Dermis blood vessel endothelial cell (primary cell): ENCODE measurements at regions not wholly inside any gene's neighbourhood (a gene's known extent, or its start where the extent isn't known, plus 50 kb on each side); places are given as distances from the start of the nearest gene placed in this dataset.
"Not testable (repeated sequence)": the region's sequence is repeated elsewhere in the genome, so short reads cannot be mapped to it uniquely, and the experiment has no call there.

Experiments used
- DNase-seq: peaks from one replicate; pipeline ENCODE4 v3.0.0; 2010

DNA sequence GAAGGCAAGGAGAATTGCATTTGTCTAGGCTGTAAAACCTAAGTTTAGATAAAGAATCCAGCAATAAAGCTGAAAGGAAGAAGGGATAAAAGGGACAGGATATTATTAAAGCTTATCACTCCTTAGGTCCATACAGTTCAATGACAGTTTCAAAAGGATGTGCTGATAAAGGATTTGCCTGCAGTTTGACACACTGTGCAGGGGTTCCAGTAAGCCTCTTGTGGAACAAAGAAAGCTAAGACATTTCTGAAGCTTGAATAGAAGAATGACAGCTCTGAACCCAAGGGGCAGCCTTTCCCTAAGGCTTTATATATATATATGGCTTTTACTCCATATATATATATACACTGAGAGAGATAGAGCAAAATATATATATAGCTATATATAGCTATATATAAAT lies 276.8 kb upstream of the GRM3 start:
- DNase-seq = no peak

DNA sequence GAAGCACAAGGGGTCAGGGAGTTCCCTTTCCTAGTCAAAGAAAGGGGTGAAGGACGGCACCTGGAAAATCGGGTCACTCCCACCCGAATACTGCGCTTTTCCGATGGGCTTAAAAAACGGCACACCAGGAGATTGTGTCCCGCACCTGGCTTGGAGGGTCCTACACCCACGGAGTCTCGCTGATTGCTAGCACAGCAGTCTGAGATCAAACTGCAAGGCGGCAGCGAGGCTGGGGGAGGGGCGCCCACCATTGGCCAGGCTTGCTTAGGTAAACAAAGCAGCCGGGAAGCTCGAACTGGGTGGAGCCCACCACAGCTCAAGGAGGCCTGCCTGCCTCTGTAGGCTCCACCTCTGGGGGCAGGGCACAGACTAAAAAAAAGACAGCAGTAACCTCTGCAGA lies 303.3 kb upstream of the GRM3 start:
- DNase-seq = not testable (repeated sequence)

DNA sequence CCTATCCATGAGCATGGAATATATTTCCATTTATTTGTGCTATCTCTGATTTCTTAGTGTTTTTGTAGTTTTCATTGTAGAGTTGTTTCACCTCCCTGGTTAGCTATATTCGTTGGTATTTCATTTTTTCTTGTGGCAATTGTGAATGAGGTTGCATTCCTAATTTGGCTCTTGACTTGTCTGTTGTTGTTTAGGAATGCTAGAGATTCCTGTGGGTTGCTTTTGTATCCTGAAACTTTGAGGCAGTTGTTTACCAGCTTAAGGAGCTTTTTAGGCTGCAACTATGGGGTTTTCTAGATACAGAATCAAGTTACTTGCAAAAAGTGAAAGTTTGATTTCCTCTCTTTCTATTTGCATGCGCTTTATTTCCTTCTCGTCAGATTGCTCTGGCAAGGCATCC lies 304.7 kb upstream of the GRM3 start:
- DNase-seq = no peak

GRCh38 chr7:86328801-86329433 lies 314.8 kb upstream of the GRM3 start:
- no peak for DNase-seq

- no peak for DNase-seq
These were observed 316.9 kb upstream of the GRM3 start for GRCh38 chr7:86326847-86327246.

DNA sequence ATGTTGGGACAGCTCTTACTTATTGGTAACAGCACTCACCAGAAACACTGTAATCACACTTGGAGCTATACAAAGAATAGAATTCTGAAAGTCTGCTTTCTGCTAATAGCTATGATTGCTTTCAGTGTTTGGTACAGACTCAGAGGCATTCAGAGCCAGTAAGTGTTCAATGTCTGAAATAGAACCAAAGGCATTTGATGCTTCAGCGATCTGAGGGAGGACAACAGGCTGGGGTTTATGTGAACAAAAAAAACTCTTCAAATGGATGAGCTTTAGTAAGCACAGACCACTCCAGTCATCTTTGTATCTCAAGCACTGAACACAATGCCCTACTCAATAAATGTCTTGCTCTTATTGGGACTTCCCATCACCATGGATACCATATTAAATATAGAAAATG lies 322.8 kb upstream of the GRM3 start:
- no peak for DNase-seq

- no peak for DNase-seq
These were observed 323.4 kb upstream of the GRM3 start for GRCh38 chr7:86320341-86320740.

GRCh38 chr7:86313842-86314241 lies 329.9 kb upstream of the GRM3 start:
- DNase-seq = no peak

DNA sequence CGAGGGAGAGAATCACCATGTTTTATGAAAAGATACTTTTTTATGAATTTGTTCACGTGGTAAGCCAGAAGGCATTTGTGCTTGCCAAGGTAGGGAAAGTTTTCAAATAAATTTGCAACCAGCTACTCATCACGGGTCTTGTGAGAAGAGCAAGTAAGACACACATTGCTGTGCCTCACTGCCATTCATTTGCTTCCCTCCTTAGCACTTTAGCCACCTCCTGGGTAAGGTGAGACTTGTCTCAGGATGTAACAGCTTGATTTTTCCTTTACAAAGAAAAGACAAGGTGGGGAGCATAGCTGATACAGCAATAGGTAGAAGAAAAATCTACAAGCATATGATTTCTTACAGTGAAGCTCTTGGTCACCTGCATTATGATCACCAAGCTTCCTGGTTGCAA lies 342.4 kb upstream of the GRM3 start:
- DNase-seq = no peak

GRCh38 chr7:86295526-86295925 lies 348.2 kb upstream of the GRM3 start:
- DNase-seq = no peak

DNA sequence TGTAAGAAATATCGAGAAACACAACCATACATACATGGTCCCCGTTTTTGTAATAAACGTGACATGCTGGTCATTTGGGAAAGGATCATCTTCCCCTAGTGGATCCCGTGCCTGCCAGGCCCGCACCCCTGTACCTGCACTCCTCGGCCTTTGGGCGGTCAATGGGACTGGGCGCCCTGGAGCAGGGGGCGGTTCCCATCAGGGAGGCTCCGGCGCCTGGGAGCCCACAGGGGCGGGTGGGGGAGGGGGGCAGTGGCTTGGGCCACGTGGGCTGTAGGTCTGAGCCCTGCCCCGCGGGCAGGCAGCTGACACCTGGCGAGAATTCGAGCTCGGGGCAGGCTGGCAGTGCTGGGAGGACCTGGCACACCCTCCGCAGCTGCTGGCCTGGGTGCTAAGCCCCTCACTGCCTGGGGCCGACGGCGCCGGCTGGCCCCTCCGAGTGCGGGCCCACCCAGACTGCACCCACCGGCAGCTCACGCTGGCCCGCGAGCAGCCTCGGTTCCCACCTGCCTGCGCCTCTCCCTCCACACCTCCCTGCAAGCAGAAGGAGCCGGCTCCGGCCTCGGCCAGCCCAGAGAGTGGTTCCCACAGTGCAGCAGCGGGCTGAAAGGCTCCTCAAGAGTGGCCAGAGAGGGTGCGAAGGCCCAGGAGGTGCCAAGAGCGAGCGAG lies 361.6 kb upstream of the GRM3 start:
- no peak for DNase-seq

- no peak for DNase-seq
These were observed 363.6 kb upstream of the GRM3 start for GRCh38 chr7:86280150-86280549.

GRCh38 chr7:86262781-86263180 lies 380.9 kb upstream of the GRM3 start:
- DNase-seq = no peak

GRCh38 chr7:86257894-86258293 lies 385.8 kb upstream of the GRM3 start:
- no peak for DNase-seq

- no peak for DNase-seq
These were observed 391.3 kb upstream of the GRM3 start for GRCh38 chr7:86252406-86252805.

DNA sequence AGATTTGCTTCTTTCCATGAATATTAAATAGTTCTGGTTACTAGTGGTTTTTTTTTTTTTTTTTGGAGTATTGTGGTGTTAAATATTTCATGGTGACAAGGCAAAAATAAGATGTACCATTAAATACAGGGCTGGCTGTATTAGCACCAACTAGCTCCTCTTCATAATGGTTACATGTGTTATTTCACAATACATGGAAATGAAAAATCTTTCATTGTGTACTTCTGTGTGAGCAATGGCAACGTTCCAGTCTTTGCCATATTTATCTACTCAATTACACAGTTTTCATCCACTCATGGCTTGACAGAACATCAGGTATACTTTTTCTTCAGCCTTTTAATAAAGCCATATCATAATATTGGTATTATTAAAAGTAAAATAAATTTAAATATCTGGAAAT lies 394.7 kb upstream of the GRM3 start:
- no peak for DNase-seq

DNA sequence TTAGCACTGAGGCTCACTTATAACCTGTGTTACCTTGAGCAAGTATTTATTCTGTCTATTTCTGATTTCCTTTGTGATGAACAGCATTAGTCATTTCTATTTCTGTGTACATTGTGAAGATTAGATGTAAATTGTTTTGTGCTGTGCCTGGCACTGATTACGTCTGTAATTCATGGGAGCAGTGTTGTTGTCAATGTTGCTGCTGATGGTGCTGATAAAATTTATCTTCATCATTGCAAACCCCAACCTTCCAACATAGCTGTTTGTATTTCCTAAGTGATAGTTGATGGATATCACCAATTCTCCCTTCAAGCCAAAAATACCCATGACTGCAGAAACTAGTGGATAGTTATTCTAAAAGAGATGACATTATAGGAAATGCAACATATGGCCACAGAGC lies 400.5 kb upstream of the GRM3 start:
- DNase-seq = no peak

DNA sequence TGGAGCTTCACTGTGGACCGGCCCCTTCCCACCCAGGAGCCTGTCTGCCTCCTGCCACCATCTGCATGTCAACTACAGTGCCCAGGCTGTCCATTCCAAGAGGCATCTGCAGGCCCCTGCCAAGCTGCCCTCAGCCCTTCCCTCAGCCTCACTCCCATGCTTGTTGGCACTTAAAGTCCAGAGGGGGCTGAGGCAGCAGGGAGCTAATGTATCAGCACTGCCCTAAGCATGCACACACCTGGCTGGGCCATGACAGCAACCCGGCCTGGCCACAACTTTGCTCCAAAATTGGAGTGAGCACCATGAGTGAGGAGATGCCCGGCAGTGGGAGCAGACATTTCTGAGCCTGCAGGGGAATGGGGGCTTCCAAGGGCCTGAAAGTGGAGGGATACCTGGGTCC lies 417.5 kb upstream of the GRM3 start:
- DNase-seq = no peak

- no peak for DNase-seq
These were observed 420.9 kb upstream of the GRM3 start for GRCh38 chr7:86222806-86223205.

DNA sequence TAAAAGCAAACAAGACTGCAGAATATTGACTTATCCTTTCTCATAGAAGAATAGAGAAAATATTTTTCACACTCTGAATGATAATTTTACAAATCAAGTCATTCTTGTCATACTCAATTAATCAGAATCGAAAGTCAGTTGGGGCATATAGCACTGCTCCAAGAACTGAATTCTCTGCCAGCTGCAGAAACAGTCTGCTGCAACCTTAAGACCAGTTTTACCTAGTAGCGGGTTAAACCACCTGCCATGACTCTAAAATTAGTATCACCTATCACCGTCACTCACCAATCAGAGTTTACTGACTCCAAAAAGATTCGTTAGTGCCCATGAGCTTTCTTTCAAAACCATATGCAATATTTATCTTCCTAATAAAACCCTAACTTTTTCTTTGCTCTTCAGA lies 429.0 kb upstream of the GRM3 start:
- DNase-seq = no peak

DNA sequence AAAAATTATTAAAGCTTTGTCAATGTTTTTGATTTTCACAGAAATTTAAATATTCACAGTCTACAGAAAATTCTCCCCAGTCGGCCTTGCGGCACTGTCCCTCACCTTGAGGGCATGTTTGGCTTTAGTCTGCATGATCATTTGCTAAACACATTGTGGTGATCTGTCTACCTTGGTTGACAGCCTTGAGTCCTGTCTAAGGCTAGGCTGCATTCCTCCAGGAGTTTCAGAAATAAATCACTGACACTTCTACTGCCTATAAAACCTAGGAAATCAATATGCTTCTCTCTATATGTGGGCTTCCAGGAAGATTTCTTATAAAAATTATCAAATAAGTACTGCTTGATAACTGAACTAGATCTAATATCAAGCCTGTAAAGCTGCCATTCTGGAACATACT lies 430.7 kb upstream of the GRM3 start:
- no peak for DNase-seq

- DNase-seq = no peak
These were observed 434.7 kb upstream of the GRM3 start for GRCh38 chr7:86209036-86209435.

- no peak for DNase-seq
These were observed 436.0 kb upstream of the GRM3 start for GRCh38 chr7:86207740-86208139.

DNA sequence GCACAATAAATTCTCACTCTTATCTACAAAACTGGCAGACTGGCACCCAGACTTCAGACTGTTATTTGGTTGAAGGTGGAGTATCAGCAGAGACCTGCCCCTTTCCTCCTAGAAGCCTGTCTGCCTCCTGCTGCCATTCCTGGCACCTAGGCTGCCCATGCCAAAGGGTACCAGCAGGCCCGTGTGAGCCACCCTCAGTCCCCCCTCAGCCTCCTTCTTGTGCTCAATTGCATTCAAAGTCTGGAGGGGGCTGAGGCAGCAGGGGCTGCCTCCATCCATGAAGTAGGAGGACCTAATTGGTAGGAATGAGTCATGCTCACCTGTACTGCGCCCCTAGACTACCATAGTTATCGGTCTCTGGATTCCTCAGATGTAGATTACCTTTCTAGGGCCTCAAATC lies 440.9 kb upstream of the GRM3 start:
- no peak for DNase-seq

DNA sequence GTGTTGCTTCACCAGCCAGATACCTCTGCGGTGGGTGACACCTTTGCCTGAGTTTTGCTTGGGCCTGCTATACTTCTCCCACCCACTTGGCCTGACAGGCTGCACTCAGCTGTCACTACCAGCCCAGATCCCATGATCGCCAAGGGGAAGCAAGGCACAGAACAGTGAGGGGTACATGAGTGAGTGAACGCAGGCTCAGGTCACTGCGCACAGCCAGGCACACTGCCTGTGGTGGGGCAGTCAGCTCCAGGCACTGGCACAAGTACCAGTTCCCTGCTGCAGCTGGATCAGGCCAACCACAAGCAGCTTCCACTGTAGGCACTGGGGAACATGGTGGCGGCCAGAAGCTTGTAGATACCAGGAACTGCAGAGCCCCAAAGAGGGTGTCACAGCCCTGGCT lies 441.9 kb upstream of the GRM3 start:
- DNase-seq = no peak
